Endodermal cell (in vitro differentiated cells): ENCODE measurements at regions not wholly inside any gene's neighbourhood (a gene's known extent, or its start where the extent isn't known, plus 50 kb on each side); places are given as distances from the start of the nearest gene placed in this dataset.

Experiments used
- DNase-seq: peaks from one replicate; pipeline ENCODE4 v3.0.0-alpha.2; 2017
- H3K27ac ChIP-seq: 2 replicates; pipeline ENCODE4 v1.5.1; 2013; ENCODE audit warnings: mild to moderate bottlenecking, low read depth, low read length, moderate library complexity
- H3K27me3 ChIP-seq: 2 replicates; pipeline ENCODE4 v1.6.1; 2013; ENCODE audit warnings: mild to moderate bottlenecking, low read length, moderate library complexity; ENCODE audit not compliant: insufficient read depth, control insufficient read depth, poor library complexity, severe bottlenecking
- H3K36me3 ChIP-seq: 2 replicates; pipeline ENCODE4 v1.7.0; 2013; ENCODE audit warnings: mild to moderate bottlenecking, low read length, moderate library complexity; ENCODE audit not compliant: control insufficient read depth, insufficient read depth
- H3K4me1 ChIP-seq: one replicate; pipeline ENCODE4 v1.7.0; 2013; ENCODE audit warnings: low read length; ENCODE audit not compliant: control insufficient read depth, insufficient read depth
- H3K4me3 ChIP-seq: 2 replicates; pipeline ENCODE4 v1.5.1; 2013; ENCODE audit warnings: mild to moderate bottlenecking, low read length, moderate library complexity
- H3K9ac ChIP-seq: 2 replicates; pipeline ENCODE4 v1.6.1; 2013; ENCODE audit warnings: mild to moderate bottlenecking, low read length, moderate library complexity; ENCODE audit not compliant: poor library complexity, severe bottlenecking; ENCODE audit errors: extremely low read depth
- H3K9me3 ChIP-seq: 2 replicates; pipeline ENCODE4 v1.6.1; 2013; ENCODE audit warnings: mild to moderate bottlenecking, low read length, moderate library complexity; ENCODE audit not compliant: control insufficient read depth
- H3K27ac Mint-ChIP-seq: 2 replicates; pipeline ENCODE4 v1.8.0; 2020; ENCODE audit warnings: mixed read lengths
- H3K27me3 Mint-ChIP-seq: 2 replicates; pipeline ENCODE4 v1.8.0; 2021; ENCODE audit warnings: mild to moderate bottlenecking, mixed read lengths; ENCODE audit not compliant: insufficient read depth
- H3K36me3 Mint-ChIP-seq: 2 replicates; pipeline ENCODE4 v1.8.0; 2020; ENCODE audit warnings: low read depth, mixed read lengths
- H3K4me1 Mint-ChIP-seq: 2 replicates; pipeline ENCODE4 v1.8.0; 2020; ENCODE audit warnings: mixed read lengths
- H3K4me3 Mint-ChIP-seq: 2 replicates; pipeline ENCODE4 v1.8.0; 2020; ENCODE audit warnings: mild to moderate bottlenecking, moderate library complexity, mixed read lengths
- H3K9me3 Mint-ChIP-seq: 2 replicates; pipeline ENCODE4 v1.8.0; 2020; ENCODE audit warnings: mild to moderate bottlenecking, mixed read lengths
- CTCF ChIP-seq: fragments of 200-600 bp; sonication (generic); conservative IDR thresholded peaks from 2 replicates; pipeline ENCODE4 v1.5.0; 2021; ENCODE audit warnings: antibody characterized with exemption, mild to moderate bottlenecking
- WGBS, 2 experiments: methylation state at CpG; one replicate each; pipeline versions ENCODE4 v1.1.5 to v1.1.7; 2013; ENCODE audit warnings: missing lambda C conversion rate in 2 of 2, mixed read lengths in 1 of 2; ENCODE audit not compliant: insufficient coverage in 1 of 2, insufficient read length in 1 of 2; 5-methylcytosine and 5-hydroxymethylcytosine counted together

GRCh38 chr6:163963205-163964120 lies 548.9 kb downstream of the QKI start:
- peaks cover 3% of the 10 kb centered on the region for H3K27me3 Mint-ChIP-seq
- no peak for DNase-seq
- Histone ChIP-seq H3K4me3 (no peak overlapping the region), H3K36me3 (no peaks in the 10 kb centered on the region), H3K9me3 (no peaks in the 10 kb centered on the region), H3K4me1 (peaks cover 4% of the 10 kb centered on the region), H3K27ac (no peak overlapping the region), H3K27me3 (no peaks in the 10 kb centered on the region), H3K9ac (no peak overlapping the region)
- 91% methylated on average over 12 to 20 of the region's 23 CpGs for WGBS, 2 experiments
- peaks cover 5% of the 10 kb centered on the region for H3K4me1 Mint-ChIP-seq
- no peak overlapping the region for H3K4me3 Mint-ChIP-seq
- no peak for TF ChIP-seq CTCF
- no peaks in the 10 kb centered on the region for H3K9me3 Mint-ChIP-seq
- no peak overlapping the region for H3K27ac Mint-ChIP-seq
- no peaks in the 10 kb centered on the region for H3K36me3 Mint-ChIP-seq

- Histone ChIP-seq H3K27ac (no peak overlapping the region), H3K4me3 (no peak overlapping the region), H3K9ac (no peak overlapping the region), H3K36me3 (no peaks in the 10 kb centered on the region), H3K4me1 (peaks cover 4% of the 10 kb centered on the region), H3K27me3 (no peaks in the 10 kb centered on the region), H3K9me3 (no peaks in the 10 kb centered on the region)
- WGBS, 2 experiments = 92 to 97% methylated on average over 6 to 13 of the region's 13 CpGs
- Mint-ChIP-seq H3K4me3 (no peak overlapping the region), H3K27me3 (peaks cover 3% of the 10 kb centered on the region), H3K36me3 (no peaks in the 10 kb centered on the region), H3K4me1 (peaks cover 5% of the 10 kb centered on the region), H3K9me3 (no peaks in the 10 kb centered on the region), H3K27ac (no peak overlapping the region)
- no peak for TF ChIP-seq CTCF
- no peak for DNase-seq
Measured at GRCh38 chr6:163962627-163963117, 548.2 kb downstream of the QKI start.

GRCh38 chr6:163960128-163960527 lies 545.6 kb downstream of the QKI start:
- H3K36me3 ChIP-seq = no peaks in the 10 kb centered on the region
- H3K9ac ChIP-seq = no peak overlapping the region
- WGBS, 2 experiments = 86 to 90% methylated on average over 1 to 10 of the region's 10 CpGs
- no peaks in the 10 kb centered on the region for H3K9me3 ChIP-seq
- Mint-ChIP-seq H3K27ac (no peak overlapping the region), H3K27me3 (peaks cover 4% of the 10 kb centered on the region), H3K4me3 (no peak overlapping the region), H3K4me1 (peaks cover 7% of the 10 kb centered on the region), H3K36me3 (no peaks in the 10 kb centered on the region), H3K9me3 (no peaks in the 10 kb centered on the region)
- H3K27me3 ChIP-seq = no peaks in the 10 kb centered on the region
- H3K27ac ChIP-seq = no peak overlapping the region
- peaks cover 4% of the 10 kb centered on the region for H3K4me1 ChIP-seq
- no peak for DNase-seq
- H3K4me3 ChIP-seq = no peak overlapping the region
- TF ChIP-seq CTCF = no peak
